ENCODE measurements at regions not wholly inside any gene's neighbourhood (a gene's known extent, or its start where the extent isn't known, plus 50 kb on each side); places are given as distances from the start of the nearest gene placed in this dataset.

DNA sequence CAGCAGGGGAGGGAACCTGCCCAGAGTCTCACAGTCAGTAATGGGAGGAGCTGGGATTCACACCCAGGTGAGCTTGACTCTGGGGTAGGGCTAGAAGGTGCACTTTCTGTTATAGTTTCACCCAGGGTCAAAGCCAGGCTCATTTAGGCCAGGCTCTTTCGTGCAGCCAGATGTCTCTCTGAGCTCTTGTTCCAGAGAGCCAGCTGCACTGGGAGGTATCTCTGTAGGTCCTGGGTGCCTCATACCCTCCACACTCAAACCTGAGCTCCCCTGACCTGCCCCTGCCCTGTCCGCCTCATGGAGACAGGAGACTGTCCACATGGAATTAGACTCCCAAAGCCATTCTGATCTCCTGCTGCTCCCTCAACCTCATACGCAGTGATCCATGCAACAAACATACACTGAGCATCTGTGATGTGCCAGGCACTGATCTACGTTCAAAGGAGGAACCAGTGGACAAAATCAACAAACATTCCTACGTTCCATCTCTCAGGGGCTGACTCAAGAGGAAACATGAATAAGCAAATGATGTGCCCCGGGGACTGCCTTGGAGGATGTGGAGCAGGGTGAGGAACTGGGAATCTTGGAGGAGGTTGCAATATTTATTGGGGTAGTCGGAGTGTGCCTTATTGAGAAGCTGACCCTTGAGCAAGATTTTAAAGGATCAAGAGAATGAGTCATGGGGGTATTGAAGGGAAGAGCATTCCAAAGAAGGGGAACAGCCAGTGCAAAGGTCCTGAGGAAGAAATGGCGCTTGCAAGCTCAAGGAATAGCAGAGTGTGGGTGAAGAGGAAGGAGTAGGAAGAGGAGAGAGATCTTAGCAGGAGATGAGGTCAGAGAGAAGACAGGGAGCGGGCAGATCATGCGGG lies 71.3 kb upstream of the TOX2 start:
- TF ChIP-seq, protein P1, sequence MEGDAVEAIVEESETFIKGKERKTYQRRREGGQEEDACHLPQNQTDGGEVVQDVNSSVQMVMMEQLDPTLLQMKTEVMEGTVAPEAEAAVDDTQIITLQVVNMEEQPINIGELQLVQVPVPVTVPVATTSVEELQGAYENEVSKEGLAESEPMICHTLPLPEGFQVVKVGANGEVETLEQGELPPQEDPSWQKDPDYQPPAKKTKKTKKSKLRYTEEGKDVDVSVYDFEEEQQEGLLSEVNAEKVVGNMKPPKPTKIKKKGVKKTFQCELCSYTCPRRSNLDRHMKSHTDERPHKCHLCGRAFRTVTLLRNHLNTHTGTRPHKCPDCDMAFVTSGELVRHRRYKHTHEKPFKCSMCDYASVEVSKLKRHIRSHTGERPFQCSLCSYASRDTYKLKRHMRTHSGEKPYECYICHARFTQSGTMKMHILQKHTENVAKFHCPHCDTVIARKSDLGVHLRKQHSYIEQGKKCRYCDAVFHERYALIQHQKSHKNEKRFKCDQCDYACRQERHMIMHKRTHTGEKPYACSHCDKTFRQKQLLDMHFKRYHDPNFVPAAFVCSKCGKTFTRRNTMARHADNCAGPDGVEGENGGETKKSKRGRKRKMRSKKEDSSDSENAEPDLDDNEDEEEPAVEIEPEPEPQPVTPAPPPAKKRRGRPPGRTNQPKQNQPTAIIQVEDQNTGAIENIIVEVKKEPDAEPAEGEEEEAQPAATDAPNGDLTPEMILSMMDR (IDR thresholded peaks at IDR 0.05; ENCODE audit: low read depth, low read length), result no peak
- no peak overlapping the region for H3K4me3 ChIP-seq (ENCODE audit: low read depth, low read length)

DNA sequence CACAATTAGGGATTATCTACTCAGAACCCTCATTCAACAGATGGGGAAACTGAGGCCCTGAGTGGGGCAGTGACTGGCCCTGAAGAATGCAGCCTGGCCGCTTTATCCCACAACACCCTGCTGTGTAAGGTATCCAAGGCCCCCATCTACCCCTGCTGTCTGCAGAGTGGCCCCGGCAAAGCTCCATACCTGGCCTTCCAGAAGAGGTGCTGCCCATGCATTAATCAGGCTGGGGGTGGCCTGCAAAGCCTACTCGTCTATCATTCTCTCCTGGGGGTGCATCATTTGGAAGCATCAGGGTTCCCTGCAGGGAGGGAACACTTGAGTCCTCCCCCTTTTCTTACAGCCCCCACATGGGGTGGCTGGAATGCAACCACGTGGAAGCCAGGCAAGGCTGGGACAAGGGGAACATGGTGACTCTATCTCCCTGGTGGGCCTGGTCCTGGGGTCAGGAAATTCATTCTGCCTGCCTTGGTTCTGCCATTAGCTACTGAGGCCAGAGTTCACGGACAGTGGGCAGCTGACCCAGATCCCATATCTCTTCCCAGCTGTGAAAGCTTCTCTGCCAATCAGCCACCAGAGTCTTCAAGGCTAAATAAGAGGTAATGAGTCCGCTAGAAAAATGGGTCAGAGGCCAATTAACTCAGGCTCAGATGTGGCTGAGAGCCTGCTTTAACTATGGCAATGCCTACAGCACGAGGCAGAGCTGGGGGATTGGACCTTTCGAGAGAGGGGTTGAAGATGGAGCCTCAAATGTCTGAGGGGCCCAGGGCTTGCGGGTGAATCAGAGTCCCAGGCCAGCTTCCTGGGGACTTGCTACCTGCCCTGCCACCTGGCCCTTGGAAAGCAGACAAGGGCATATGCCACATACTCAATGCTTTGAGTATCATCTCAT lies 72.3 kb upstream of the TOX2 start:
- TF ChIP-seq, protein P1 (IDR thresholded peaks at IDR 0.05; ENCODE audit: low read depth, low read length), result no peak

DNA sequence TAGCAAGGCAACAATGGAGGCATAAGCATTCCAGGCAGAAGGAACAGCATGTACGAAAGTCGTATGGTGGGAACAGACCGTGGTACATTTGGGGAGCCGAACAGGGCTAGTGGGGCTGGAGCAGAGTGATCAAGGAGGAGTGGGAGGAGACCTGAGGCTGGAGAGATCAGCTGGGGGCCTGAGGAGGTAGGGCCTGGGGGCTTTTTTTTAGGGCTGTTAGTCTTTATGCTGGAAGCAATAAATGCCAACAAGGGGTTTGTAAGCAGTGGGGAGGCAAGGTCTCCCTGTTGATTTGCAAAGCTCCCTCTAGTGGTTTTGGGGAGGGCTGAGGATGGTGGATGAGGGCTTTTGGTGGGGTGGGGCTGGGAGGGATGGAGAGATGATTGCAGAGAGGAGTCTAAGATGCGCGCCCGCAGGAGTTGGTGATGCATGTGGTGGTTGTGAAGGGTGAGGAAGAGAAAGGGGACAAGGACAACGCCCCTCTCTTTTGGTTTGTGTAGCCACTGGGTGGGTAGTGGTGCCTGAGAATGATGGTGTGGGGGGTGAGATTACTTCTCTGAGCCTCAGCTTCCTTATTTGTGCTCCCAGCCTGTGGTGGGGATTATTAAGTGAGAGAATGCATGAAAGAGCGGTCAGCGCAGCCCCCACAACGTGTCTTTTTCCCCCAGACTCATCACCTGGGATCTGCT lies 74.1 kb upstream of the TOX2 start:
- H3K4me3 ChIP-seq (ENCODE audit: low read depth, low read length), result no peak overlapping the region
- TF ChIP-seq, protein P1 (IDR thresholded peaks at IDR 0.05; ENCODE audit: low read depth, low read length), result peak; percentile 36; the same call in 1 of the 2 replicates

More for the DNA sequence above, 72.3 kb upstream of the TOX2 start:
- no peak overlapping the region for H3K4me3 ChIP-seq (ENCODE audit: low read depth, low read length)

DNA sequence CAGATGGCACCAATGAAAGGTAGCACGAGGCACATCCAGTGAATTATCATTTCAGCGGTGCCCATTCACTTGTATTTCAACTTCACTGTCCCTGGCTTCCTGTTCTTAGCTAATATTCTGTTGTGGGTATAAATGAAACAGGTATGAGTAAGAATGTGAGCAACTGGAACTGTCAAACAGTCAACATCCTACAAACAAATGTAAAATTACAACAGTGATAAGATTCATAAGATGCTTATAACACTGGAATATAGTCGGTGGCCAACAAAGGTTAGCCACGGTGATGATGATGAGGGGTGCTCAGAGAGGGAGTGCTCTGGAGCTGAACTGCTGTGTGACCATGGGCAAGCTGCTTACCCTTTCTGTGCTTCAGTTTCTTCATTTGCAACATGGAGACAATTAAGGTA lies 74.9 kb upstream of the TOX2 start:
- H3K4me3 ChIP-seq (ENCODE audit: low read depth, low read length), result no peak overlapping the region
- TF ChIP-seq, protein P1 (IDR thresholded peaks at IDR 0.05; ENCODE audit: low read depth, low read length), result no peak

DNA sequence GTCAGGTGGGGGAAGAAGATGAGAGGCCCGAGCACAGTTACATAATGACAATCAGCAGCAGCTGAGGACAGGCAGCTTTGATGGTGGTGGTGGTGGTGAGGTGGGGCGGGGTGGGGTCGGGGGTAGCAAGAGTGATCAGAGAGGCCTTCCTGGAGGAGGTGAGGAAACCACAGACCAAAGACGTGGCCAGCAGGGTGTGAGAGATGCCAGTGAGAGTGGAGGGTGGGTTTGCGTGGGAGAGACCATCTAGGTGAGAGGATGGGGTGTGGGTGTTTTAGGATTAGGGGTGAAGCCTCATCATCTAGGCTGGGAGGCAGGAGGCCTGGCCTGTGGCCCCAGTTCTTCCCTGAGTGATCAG lies 76.0 kb upstream of the TOX2 start:
- no peak overlapping the region for H3K4me3 ChIP-seq (ENCODE audit: low read depth, low read length)
- TF ChIP-seq, protein P1 (IDR thresholded peaks at IDR 0.05; ENCODE audit: low read depth, low read length), result no peak

DNA sequence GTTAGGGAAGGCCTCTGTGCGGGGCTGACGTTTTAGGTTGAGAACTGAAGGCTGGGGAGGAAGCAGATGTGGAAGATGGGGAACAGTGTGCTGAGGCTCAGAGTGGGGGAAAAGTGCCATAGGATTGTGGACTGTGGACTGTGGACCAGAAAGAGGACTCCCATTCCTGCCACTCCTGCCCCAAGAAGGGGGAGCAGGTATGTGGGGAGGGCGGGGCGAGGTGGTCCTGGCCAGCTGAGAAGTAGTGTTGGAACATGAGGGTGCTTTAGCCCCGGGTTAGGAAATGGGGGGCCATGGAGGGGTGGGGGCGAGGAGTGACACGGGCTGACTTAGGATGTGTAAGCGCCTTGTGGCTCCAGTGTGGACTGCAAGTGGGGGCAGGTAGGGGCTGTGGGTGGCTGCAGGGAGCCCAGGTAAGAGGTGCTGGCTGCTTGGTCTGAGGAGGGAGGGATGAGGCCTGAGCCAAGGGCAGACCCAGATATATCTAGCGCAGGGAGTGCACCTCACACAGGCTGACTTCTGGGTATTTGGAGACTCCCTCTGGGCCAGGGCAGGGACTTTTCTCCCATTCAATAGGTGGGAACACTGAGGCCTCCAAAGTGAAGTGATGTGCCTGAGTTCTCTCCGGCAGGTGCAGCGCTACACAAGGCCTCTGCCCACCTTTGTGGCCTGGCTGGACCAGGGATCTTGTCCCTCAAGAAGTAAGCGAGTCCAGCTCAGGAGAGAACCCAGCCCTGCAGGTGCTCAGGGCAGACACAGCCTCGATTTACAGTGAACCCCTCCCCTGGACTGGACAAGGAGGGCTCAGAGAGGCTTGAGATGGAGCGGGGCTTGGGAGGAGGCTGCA lies 76.6 kb upstream of the TOX2 start:
- TF ChIP-seq, protein P1 (IDR thresholded peaks at IDR 0.05; ENCODE audit: low read depth, low read length), result no peak
- no peak overlapping the region for H3K4me3 ChIP-seq (ENCODE audit: low read depth, low read length)
